GM19239 (cell line): ENCODE measurements at regions not wholly inside any gene's neighbourhood (a gene's known extent, or its start where the extent isn't known, plus 50 kb on each side); places are given as distances from the start of the nearest gene placed in this dataset.
"Not testable (repeated sequence)": the region's sequence is repeated elsewhere in the genome, so short reads cannot be mapped to it uniquely, and the experiment has no call there.

Source experiments
- DNase-seq: peaks from one replicate; pipeline ENCODE4 v3.0.0; 2011; ENCODE audit warnings: low spot score; ENCODE audit not compliant: insufficient read length
- FAIRE-seq: peaks from 2 replicates; lab custom pipeline; 2011; peaks lifted over from hg19 to GRCh38; lab: Jason Lieb, UNC

DNA sequence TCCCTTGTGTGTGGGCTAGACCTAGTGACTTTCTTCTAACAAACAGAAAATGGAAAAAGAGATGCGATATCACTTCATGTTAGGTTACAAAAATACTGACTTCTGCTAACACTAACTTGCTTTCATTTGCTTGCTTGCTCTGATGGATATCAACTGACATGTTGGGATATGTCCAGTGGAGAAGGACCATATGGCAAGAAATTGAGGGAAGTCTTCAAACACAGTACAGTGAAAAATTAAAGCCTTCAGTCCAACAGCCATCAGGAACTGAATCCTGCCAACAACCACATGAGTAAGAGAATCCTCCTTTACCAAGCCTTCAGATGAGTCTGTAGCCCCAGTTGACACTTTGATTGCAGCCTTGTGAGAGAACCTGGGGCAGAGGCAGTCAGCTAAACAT lies 143.9 kb downstream of the MAIP1 start:
- FAIRE-seq (no peak), DNase-seq (no peak)

- DNase-seq (no peak), FAIRE-seq (no peak)
Measured at GRCh38 chr2:200100027-200100426, 144.6 kb downstream of the MAIP1 start.

DNA sequence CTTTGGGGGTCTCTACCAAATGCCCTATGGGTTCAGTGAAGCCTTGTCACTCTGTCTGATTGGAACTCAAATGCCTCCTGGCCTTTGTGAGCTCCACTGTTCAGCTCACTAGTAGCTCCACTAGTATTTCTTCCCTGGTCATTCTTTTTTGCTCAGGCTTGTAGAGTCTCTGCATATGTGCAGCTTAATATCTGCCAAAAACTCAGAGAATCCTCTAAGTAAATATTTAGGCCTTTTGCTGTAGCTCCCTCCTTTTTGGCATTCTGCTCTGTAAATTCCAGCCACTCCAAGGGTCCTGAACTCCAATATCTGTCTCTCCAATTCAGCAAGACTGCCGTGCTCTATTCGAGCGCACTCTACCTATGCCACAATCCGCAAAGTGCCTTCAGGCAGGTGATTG lies 146.5 kb downstream of the MAIP1 start:
- FAIRE-seq = no peak

GRCh38 chr2:200102971-200103370 lies 147.6 kb downstream of the MAIP1 start:
- FAIRE-seq = no peak
- no peak for DNase-seq

More for the DNA sequence above, 146.5 kb downstream of the MAIP1 start:
- DNase-seq = no peak

DNA sequence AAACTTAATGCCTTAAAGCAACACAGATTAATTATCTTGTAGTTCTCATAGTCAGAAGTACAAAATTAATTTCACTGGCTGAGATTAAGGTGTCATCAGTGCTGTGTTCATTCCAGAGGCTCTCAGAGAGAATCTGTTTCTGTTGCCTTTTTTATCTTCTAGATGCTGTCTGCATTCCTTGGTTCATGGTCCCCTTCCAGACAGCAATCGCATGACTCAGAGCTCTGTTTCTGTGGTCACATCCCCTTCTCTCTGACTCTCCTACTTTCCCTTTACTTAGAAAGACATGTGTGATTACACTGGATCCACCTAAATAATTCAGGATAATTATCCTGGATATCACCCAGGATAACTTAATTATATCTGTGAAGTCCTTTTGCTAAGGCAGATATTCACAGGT lies 148.6 kb downstream of the MAIP1 start:
- DNase-seq (no peak), FAIRE-seq (no peak)

DNA sequence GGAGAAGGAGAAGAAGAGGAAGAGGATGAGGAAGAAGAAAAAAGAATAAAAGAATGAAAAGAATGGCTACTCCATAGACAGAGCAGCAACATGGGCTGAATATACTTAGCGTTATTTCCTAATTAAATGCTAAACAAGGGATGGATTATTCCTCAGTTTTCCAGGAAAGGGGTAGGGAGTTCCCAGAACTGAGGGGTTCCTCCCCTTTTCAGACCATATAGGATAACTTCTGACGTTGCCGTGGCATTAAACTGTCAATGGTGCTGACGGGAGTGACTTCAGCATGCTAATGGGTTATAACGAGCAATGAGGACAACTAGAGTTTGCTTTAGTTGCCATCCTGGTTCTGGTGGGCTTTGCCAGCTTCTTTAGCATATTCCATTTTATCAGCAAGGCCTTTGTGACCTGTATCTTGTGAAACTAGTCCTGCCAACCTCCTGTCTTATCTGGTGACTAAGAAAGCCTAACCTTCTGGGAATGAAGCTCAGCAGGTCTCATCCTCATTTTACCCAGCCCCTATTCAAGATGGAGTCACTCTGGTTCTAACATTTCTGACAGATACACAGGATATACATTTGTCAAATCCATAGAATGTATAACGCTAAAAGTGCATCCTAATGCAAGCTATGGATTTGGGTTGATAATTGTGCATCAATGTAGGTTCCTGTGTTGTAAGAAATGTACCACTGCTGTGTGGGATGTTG lies 152.3 kb downstream of the MAIP1 start:
- DNase-seq (no peak), FAIRE-seq (no peak)

- DNase-seq = no peak
- no peak for FAIRE-seq
Measured at GRCh38 chr2:200109421-200109820, 154.0 kb downstream of the MAIP1 start.

DNA sequence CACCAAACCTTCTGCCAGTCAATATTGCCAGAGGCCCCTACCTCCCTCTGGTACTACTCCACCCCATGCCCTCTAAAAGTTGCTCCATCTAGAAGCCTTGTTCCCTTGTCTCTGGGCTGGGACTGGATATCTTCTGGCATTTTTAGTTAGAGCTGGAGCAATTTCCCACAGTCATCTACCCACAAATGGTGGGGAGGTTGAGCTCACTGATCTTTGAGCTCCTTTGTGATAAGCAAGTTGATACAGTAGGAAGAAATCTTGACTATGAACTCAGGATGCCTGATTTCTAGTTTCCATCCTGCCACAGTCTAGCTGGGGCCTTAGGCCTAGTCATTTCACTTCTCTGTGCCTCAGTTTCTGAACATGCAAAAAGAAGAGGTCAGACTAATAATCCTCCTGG lies 155.0 kb downstream of the MAIP1 start:
- DNase-seq (no peak), FAIRE-seq (no peak)

DNA sequence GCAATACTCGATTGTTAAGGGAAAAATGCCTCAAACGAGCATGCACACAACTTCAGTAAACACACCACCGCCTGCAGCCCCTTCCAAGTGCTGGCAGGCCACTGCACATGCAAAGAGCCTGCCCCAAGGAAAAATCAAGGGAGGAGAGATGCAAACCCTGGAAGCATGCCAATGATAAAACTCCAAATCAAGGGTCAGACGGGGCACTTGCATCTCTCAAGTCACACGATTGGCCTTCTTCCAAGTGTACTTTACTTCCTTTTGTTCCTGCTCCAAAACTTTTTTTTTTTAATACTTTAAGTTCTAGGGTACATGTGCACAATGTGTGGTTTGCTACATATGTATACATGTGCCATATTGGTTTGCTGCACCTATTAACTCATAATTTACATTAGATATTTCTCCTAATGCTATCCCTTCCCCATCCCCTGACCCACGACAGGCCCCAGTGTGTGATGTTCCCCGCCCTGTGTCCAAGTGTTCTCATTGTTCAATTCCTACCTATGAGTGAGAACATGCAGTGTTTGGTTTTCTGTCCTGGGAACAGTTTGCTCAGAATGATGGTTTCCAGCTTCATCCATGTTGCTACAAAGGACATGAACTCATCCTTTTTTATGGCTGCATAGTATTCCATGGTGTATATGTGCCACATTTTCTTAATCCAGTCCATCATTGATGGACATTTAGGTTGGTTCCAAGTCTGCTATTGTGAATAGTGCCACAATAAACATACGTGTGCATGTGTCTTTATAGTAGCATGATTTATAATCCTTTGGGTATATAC lies 157.8 kb downstream of the MAIP1 start:
- DNase-seq, FAIRE-seq: not testable (repeated sequence)

GRCh38 chr2:200119236-200119635 lies 163.9 kb downstream of the MAIP1 start:
- FAIRE-seq (no peak), DNase-seq (no peak)

DNA sequence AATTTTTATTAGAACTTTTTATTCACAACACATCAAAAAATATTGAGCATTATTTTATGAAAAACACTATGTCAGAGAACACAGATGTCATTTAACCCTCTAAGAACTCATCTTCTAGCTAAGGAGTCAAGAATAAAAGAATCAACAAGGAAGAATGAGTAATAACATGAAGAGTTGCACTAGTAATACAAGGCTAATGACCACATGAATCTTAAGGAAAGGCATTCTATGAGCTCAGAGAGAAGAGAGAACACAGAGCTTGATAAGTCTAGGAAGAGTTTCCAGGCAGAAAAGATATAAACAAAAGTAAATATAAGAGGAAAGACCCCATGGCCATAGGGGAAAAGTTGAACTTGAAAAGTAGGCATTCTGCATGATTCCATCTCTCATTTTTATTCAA lies 166.5 kb downstream of the MAIP1 start:
- FAIRE-seq (no peak), DNase-seq (no peak)

GRCh38 chr2:200122683-200123082 lies 167.3 kb downstream of the MAIP1 start:
- FAIRE-seq (no peak), DNase-seq (no peak)

DNA sequence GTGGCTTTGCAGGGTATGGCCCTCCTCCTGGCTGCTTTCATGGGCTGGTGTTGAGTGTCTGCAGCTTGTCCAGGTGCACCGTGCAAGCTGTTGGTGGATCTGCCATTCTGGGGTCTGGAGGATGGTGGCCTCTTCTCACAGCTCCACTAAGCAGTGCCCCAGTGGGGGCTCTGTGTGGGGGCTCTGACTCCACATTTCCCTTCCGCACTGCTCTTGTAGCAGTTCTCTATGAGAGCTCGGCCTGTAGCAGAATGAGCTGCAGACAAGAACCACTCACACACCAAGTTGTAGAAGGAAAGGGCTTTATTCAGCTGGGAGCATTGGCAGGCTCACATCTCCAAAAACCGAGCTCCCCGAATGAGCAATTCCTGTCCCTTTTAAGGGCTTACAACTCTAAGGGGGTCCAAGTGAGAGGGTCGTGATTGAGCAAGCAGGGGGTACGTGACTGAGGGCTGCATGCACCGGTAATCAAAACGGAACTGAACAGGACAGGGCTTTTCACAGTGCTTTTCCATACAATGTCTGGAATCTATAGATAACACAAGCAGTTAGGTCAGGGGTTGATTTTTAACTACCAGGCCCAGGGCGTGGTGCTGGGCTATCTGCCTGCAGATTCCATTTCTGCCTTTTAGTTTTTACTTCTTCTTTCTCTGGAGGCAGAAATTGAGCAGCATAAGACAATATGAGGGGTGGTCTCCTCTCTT lies 169.4 kb downstream of the MAIP1 start:
- not testable (repeated sequence) for DNase-seq, FAIRE-seq

- DNase-seq (no peak), FAIRE-seq (no peak)
Measured at GRCh38 chr2:200125444-200126284, 170.3 kb downstream of the MAIP1 start.

DNA sequence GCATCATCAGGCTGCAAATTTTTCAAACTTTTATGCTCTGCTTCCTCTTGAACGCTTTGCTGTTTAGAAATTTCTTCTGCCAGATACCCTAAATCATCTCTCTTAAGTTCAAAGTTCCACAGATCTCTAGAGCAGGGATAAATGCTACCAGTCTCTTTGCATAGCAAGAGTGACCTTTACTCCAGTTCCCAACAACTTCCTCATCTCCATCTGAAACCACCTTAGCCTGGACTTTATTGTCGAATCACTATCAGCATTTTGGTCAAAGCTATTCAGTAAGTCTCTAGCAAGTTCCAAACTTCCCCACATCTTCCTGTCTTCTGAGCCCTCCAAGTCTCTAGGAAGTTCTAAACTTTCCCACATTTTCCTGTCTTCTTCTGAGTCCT lies 170.9 kb downstream of the MAIP1 start:
- DNase-seq, FAIRE-seq: not testable (repeated sequence)

DNA sequence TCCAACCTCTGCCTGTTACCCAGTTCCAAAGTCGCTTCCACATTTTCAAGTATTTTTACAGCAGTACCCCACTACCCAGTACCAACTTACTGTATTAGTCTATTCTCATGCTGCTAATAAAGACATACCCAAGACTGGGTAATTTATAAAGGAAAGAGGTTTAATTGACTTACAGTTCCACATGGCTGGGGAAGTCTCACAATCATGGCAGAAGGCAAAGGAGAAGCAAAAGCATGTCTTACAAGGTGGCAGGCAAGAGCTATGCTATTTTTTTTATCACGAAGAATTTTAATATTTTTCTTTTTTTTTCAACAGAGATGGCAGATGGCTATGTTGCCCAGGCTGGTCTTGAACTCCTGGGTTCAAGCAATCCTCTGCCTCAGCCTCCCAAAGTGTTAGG lies 171.3 kb downstream of the MAIP1 start:
- not testable (repeated sequence) for DNase-seq, FAIRE-seq

GRCh38 chr2:200127848-200128247 lies 172.5 kb downstream of the MAIP1 start:
- DNase-seq (no peak), FAIRE-seq (no peak)

DNA sequence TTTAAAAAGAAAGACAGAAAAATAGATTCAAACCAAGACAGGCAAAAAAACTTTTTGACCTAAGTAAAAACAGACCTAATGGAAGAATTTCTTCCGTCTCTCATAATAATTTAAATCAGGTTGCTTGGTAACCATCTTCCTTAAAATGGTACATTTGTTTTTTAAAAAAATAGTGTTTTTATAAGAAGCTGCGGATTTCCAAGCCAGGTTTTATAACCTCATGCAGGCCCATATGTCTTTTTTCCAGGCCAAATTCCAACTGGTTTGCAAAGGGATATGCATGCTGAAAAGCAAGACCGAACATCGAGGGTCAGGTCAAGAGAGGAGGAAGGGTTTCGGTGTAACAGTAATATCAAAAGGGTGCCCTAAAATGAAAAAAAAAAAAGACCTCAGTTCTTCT lies 172.9 kb downstream of the MAIP1 start:
- FAIRE-seq = no peak
- no peak for DNase-seq

DNA sequence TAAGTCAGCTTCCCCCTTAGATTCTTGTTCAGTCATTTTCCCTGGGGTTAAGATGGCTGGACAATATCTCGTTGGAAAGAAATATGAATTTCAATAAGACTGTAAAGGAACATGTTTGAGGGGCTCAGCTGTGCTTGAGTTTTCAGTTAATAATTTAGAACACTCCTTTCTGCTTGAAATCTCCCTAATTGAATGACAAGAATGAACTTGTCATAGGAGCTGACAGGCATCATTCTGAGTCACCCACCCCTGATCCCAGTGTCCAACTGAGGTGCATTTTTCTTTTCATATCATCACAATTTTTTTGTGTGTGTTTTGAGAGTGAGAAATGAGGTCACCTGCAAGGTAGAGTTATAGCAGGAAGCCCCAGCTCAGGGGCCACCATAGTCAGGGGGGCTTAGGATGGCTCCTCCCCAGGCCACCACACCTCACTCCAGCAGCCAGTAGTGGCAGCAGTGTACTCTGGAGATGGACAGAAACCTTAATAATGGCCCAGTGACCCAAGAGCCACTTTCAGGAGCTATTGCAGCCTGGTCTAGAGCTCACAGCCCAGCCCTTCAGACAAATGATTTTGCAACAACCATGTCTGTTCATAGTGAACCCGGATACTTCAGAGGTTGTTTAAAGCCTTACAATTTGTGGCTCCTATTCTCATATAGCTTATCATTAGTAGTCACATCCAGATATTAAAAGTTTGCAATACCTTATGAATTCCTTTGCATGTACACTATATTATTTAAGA lies 174.5 kb downstream of the MAIP1 start:
- FAIRE-seq (no peak), DNase-seq (no peak)

DNA sequence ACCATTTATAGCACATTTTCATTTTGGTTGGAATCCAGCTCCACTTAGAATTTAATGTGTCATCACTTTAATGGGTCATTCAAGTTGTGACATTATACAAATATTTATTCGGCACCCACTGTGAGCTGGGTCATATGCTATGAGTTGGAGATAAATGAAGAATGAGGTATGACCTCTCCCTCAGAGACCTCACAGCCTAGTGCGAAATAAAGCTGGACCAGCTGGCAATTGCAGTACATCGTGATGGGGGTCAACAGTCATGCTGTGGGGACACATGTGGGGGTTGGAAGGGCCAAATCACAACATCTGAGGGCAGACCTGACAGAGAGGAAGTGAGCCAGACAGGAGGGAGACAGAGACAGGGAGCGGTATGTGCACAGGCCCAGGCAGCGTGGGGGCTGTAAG lies 175.4 kb downstream of the MAIP1 start:
- FAIRE-seq (no peak), DNase-seq (no peak)
